H1 (cell line): ENCODE measurements at regions not wholly inside any gene's neighbourhood (a gene's known extent, or its start where the extent isn't known, plus 50 kb on each side); places are given as distances from the start of the nearest gene placed in this dataset.

ENCODE experiments used
- CTCF ChIA-PET: fragments of 300-600 bp; sonication (Branson Sonifier 250); formaldehyde crosslinking; loops from one replicate; lab custom pipeline; 2021; ENCODE audit not compliant: partially characterized antibody; lab: Charles Lee
- POLR2A ChIA-PET: fragments of 300-600 bp; sonication (Branson Sonifier 250); formaldehyde crosslinking; loops from one replicate; lab custom pipeline; 2021; ENCODE audit warnings: inconsistent platforms; ENCODE audit not compliant: partially characterized antibody; lab: Charles Lee
- DNase-seq, 2 experiments: peaks; one replicate each; pipeline versions ENCODE4 v3.0.0 to v3.0.0-alpha.2; 2010 to 2022; ENCODE audit warnings: low spot score in 2 of 2, low read depth in 1 of 2, mixed read lengths in 1 of 2
- FAIRE-seq: peaks from 2 replicates; lab custom pipeline; 2011; peaks lifted over from hg19 to GRCh38; lab: Jason Lieb, UNC
- H2AFZ ChIP-seq: 2 replicates; pipeline ENCODE4 v1.8.1; 2012; ENCODE audit warnings: low read length, inconsistent platforms
- H2AK5ac ChIP-seq: 2 replicates; pipeline ENCODE4 v1.6.1; 2013; ENCODE audit warnings: low read depth, low read length
- H2BK120ac ChIP-seq: replicated peaks from 2 replicates; pipeline ENCODE3; 2013; ENCODE audit warnings: low read depth, low read length, inconsistent platforms
- H2BK12ac ChIP-seq: 2 replicates; pipeline ENCODE4 v1.6.1; 2013; ENCODE audit warnings: low read depth, low read length
- H2BK15ac ChIP-seq: 2 replicates; pipeline ENCODE4 v1.6.1; 2013; ENCODE audit warnings: low read length
- H2BK20ac ChIP-seq: 2 replicates; pipeline ENCODE4 v1.6.1; 2013; ENCODE audit warnings: low read length
- H2BK5ac ChIP-seq: 2 replicates; pipeline ENCODE4 v1.6.1; 2013; ENCODE audit warnings: low read depth, low read length
- H3K14ac ChIP-seq: 2 replicates; pipeline ENCODE4 v1.6.1; 2013; ENCODE audit warnings: inconsistent platforms; ENCODE audit not compliant: insufficient read length
- H3K18ac ChIP-seq: 2 replicates; pipeline ENCODE4 v1.6.1; 2013; ENCODE audit warnings: low read length; ENCODE audit errors: extremely low read depth
- H3K23ac ChIP-seq: 2 replicates; pipeline ENCODE4 v1.6.1; 2013; ENCODE audit warnings: inconsistent platforms; ENCODE audit not compliant: insufficient read length
- H3K23me2 ChIP-seq: 2 replicates; pipeline ENCODE4 v1.6.1; 2013; ENCODE audit warnings: low read depth, low read length
- H3K27ac ChIP-seq: 2 replicates; pipeline ENCODE4 v1.6.1; 2011; ENCODE audit warnings: low read depth, low read length, inconsistent platforms
- H3K27me3 ChIP-seq, 4 experiments: replicated peaks in 1 of 4; 1 replicate in 1 of 4; 2 replicates in 3 of 4; pipeline versions ENCODE4 v1.6.1 to v1.8.1; 2011 to 2013; ENCODE audit warnings: low read length in 3 of 4, mild to moderate bottlenecking in 3 of 4, inconsistent platforms in 2 of 4, mixed read lengths in 2 of 4, moderate library complexity in 1 of 4; ENCODE audit not compliant: control insufficient read depth in 3 of 4, insufficient read depth in 3 of 4; ENCODE audit errors: extremely low read depth in 1 of 4
- H3K36me3 ChIP-seq, 4 experiments: 2 replicates each; pipeline versions ENCODE4 v1.6.1 to v1.8.1; 2011 to 2013; ENCODE audit warnings: mild to moderate bottlenecking in 4 of 4, low read length in 3 of 4, moderate library complexity in 2 of 4, control low read depth in 1 of 4, inconsistent platforms in 1 of 4; ENCODE audit not compliant: insufficient read depth in 4 of 4, control insufficient read depth in 2 of 4
- H3K4ac ChIP-seq: replicated peaks from 2 replicates; pipeline ENCODE3; 2013; ENCODE audit warnings: low read length, low read depth, mixed read lengths, inconsistent platforms; ENCODE audit not compliant: insufficient read length
- H3K4me1 ChIP-seq, 4 experiments: replicated peaks in 1 of 4; 1 replicate in 1 of 4; 2 replicates in 3 of 4; pipeline versions ENCODE4 v1.6.1 to v1.8.1; 2011 to 2013; ENCODE audit warnings: low read length in 3 of 4, inconsistent platforms in 2 of 4, mixed read lengths in 1 of 4; ENCODE audit not compliant: insufficient read depth in 4 of 4, control insufficient read depth in 3 of 4
- H3K4me2 ChIP-seq, 2 experiments: 2 replicates each; pipeline versions ENCODE4 v1.6.1 to v1.8.1; 2011 to 2013; ENCODE audit warnings: low read depth in 2 of 2, low read length in 2 of 2, control low read depth in 1 of 2, inconsistent platforms in 1 of 2, mild to moderate bottlenecking in 1 of 2; ENCODE audit not compliant: insufficient read depth in 1 of 2
- H3K4me3 ChIP-seq, 4 experiments: fragments of 200-600, 300-600 bp in 1 of 4; sonication (generic), shearing (Covaris generic), sonication (Bioruptor Twin) in 1 of 4; 2 replicates each; pipeline versions ENCODE4 v1.5.1 to v1.8.1; 2011 to 2016; ENCODE audit warnings: low read length in 4 of 4, low read depth in 3 of 4, control low read depth in 2 of 4, inconsistent platforms in 2 of 4, mild to moderate bottlenecking in 2 of 4, mixed read lengths in 1 of 4, moderate library complexity in 1 of 4; ENCODE audit not compliant: insufficient read depth in 2 of 4; ENCODE audit errors: extremely low read depth in 1 of 4
- H3K56ac ChIP-seq: replicated peaks from 2 replicates; pipeline ENCODE3; 2013; ENCODE audit warnings: low read depth, mild to moderate bottlenecking, mixed read lengths, low read length, inconsistent platforms; ENCODE audit not compliant: insufficient read length
- H3K79me1 ChIP-seq: 2 replicates; pipeline ENCODE4 v1.6.1; 2013; ENCODE audit warnings: low read depth, low read length, control low read depth
- H3K79me2 ChIP-seq, 2 experiments: 2 replicates each; pipeline versions ENCODE4 v1.6.1 to v1.8.1; 2012 to 2013; ENCODE audit warnings: low read length in 2 of 2, mild to moderate bottlenecking in 2 of 2, inconsistent platforms in 1 of 2; ENCODE audit not compliant: insufficient read depth in 2 of 2, control insufficient read depth in 1 of 2
- H3K9ac ChIP-seq, 4 experiments: replicated peaks in 1 of 4; 1 replicate in 1 of 4; 2 replicates in 3 of 4; pipeline versions ENCODE4 v1.6.1 to v1.8.1; 2011 to 2013; ENCODE audit warnings: low read depth in 3 of 4, low read length in 3 of 4, control low read depth in 2 of 4, mild to moderate bottlenecking in 2 of 4, moderate library complexity in 2 of 4, inconsistent platforms in 1 of 4; ENCODE audit errors: extremely low read depth in 1 of 4
- H3K9me3 ChIP-seq, 2 experiments: 2 replicates each; pipeline versions ENCODE4 v1.6.1 to v1.8.1; 2012 to 2013; ENCODE audit warnings: mild to moderate bottlenecking in 2 of 2, moderate library complexity in 2 of 2, control low read depth in 1 of 2, inconsistent platforms in 1 of 2, low read depth in 1 of 2, low read length in 1 of 2, mixed read lengths in 1 of 2; ENCODE audit not compliant: insufficient read depth in 2 of 2
- H4K20me1 ChIP-seq, 2 experiments: replicated peaks in 1 of 2; 2 replicates each; pipeline versions ENCODE3 to v1.8.1; 2011 to 2013; ENCODE audit warnings: inconsistent platforms in 2 of 2, low read length in 2 of 2, mild to moderate bottlenecking in 1 of 2; ENCODE audit not compliant: insufficient read depth in 2 of 2, control insufficient read depth in 1 of 2
- H4K5ac ChIP-seq: 2 replicates; pipeline ENCODE4 v1.6.1; 2013; ENCODE audit warnings: low read length, low read depth, mixed read lengths, inconsistent platforms; ENCODE audit not compliant: insufficient read length
- H4K8ac ChIP-seq: 2 replicates; pipeline ENCODE4 v1.8.0; 2013; ENCODE audit warnings: mild to moderate bottlenecking, moderate library complexity, low read length, inconsistent platforms; ENCODE audit not compliant: insufficient read depth; ENCODE audit errors: extremely low read depth
- H4K91ac ChIP-seq: replicated peaks from 2 replicates; pipeline ENCODE3; 2013; ENCODE audit warnings: low read length, mixed read lengths, inconsistent platforms; ENCODE audit not compliant: insufficient read length
- EZH2 ChIP-seq: fragments of 200-600 bp; sonication (generic); IDR thresholded peaks from 2 replicates; pipeline ENCODE4 v1.7.1; 2012; ENCODE audit warnings: low read depth, mild to moderate bottlenecking, moderate library complexity, low read length, inconsistent platforms; ENCODE audit not compliant: severe bottlenecking
- KDM5A ChIP-seq: fragments of 200-600 bp; IDR thresholded peaks from 2 replicates; pipeline ENCODE4 v1.7.1; 2012; ENCODE audit warnings: mild to moderate bottlenecking, low read length, inconsistent platforms, mixed read lengths
- NANOG ChIP-seq: IDR thresholded peaks from 2 replicates; pipeline ENCODE4 v1.6.1; 2011; ENCODE audit warnings: low read length, low read depth, mild to moderate bottlenecking, inconsistent platforms; ENCODE audit not compliant: insufficient read depth, poor library complexity, severe bottlenecking
- NRF1 ChIP-seq: IDR thresholded peaks from 2 replicates; pipeline ENCODE4 v1.6.1; 2011; ENCODE audit warnings: mild to moderate bottlenecking, low read depth, low read length, improper control_type of control experiment
- SIRT6 ChIP-seq: IDR thresholded peaks from one replicate; pipeline ENCODE4 v1.7.1; 2012; ENCODE audit warnings: low read length, inconsistent platforms
- TEAD4 ChIP-seq: IDR thresholded peaks from 2 replicates; pipeline ENCODE4 v1.6.1; 2012; ENCODE audit warnings: low read depth, low read length, inconsistent platforms, mixed read lengths
- WGBS, 2 experiments: shearing (Covaris generic) in 1 of 2; methylation state at CpG; one replicate each; pipeline versions ENCODE4 v1.1.6 to v1.1.7; 2013 to 2015; ENCODE audit warnings: low lambda C conversion rate in 2 of 2, mixed read lengths in 2 of 2, inconsistent platforms in 1 of 2, low coverage in 1 of 2, missing lambda C conversion rate in 1 of 2; ENCODE audit not compliant: insufficient replicate concordance in 2 of 2, insufficient coverage in 1 of 2, insufficient read length in 1 of 2; ENCODE audit errors: extremely low coverage in 1 of 2, missing lambda C conversion rate in 1 of 2; 5-methylcytosine and 5-hydroxymethylcytosine counted together

DNA sequence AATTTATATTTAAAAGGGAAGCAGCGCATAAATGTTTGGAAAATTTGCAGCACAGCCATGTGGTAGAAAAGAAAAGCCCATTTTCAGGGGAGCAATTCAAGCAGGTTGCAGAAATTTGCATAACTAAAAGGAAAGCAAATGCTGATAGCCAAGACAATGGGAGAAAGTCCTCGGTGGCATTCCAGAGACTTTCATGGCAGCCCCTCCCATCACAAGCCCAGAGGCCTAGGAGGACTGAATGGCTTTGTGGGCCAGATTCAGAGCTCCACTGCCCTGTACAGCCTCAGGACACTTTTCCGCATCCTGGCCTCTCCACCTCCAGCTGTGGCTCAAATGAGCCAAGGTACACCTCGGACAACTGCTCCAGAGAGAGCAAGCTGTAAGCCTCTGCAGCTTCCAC lies 462.9 kb downstream of the CDK5RAP2 start:
- Histone ChIP-seq H3K4ac (no peak overlapping the region), H3K27ac (no peak overlapping the region), H3K79me1 (no peaks in the 10 kb centered on the region), H2BK120ac (no peak overlapping the region), H3K27me3 (no peaks in the 10 kb centered on the region), H3K4me3 (no peak overlapping the region), H3K23ac (no peak overlapping the region), H2BK20ac (no peak overlapping the region), H4K20me1 (no peaks in the 10 kb centered on the region), H3K36me3 (peaks cover 0 to 11% (median 2%) of the 10 kb centered on the region in 4 experiments; a peak in 2 of 8 replicates), H3K4me1 (no peaks in the 10 kb centered on the region), H3K79me2 (no peaks in the 10 kb centered on the region), H2BK15ac (no peak overlapping the region), H3K9me3 (peaks cover 26 to 28% of the 10 kb centered on the region in 2 experiments), H3K4me2 (no peak overlapping the region), H3K18ac (no peak overlapping the region), H4K8ac (no peak overlapping the region; the same call in 1 of the 2 replicates), H3K9ac (no peak overlapping the region), H4K91ac (no peak overlapping the region), H2BK12ac (no peak overlapping the region), H4K5ac (no peak overlapping the region), H3K56ac (no peak overlapping the region), H2BK5ac (no peak overlapping the region), H2AFZ (no peak overlapping the region), H3K14ac (no peak overlapping the region), H2AK5ac (no peak overlapping the region), H3K23me2 (no peaks in the 10 kb centered on the region)
- POLR2A ChIA-PET: no interaction called here
- TF ChIP-seq EZH2 (no peak), TEAD4 (peak; percentile 53; the same call in 1 of the 2 replicates), NRF1 (no peak), NANOG (peak; percentile 12), SIRT6 (no peak), KDM5A (no peak)
- WGBS, 2 experiments: 86% methylated on average over 4 of the region's 4 CpGs; no CpG with 5 or more reads in 1 of the 2 experiments
- CTCF ChIA-PET: interaction anchor here (1.0 kb wide), 1 partner anchor 10 kb away, joined by 4 read pairs; no protein-coding TSS in a partner anchor
- peak in 1 of 2 experiments; percentile 9 for DNase-seq
- no peak for FAIRE-seq
